H1 (cell line): ENCODE measurements at regions not wholly inside any gene's neighbourhood (a gene's known extent, or its start where the extent isn't known, plus 50 kb on each side); places are given as distances from the start of the nearest gene placed in this dataset.

Source experiments
- CTCF ChIP-seq, 3 experiments: IDR thresholded peaks; 1 replicate in 2 of 3; 2 replicates in 1 of 3; pipeline versions ENCODE4 v1.5.1 to v1.6.1; 2011; ENCODE audit warnings: low read length in 3 of 3, mild to moderate bottlenecking in 3 of 3, inconsistent platforms in 2 of 3, low read depth in 1 of 3, moderate library complexity in 1 of 3; ENCODE audit not compliant: insufficient read depth in 1 of 3; ENCODE audit errors: control extremely low read depth in 1 of 3
- EP300 ChIP-seq, 2 experiments: IDR thresholded peaks; 1 replicate in 1 of 2; 2 replicates in 1 of 2; pipeline ENCODE4 v1.6.1; 2011 to 2012; ENCODE audit warnings: low read depth in 2 of 2, low read length in 2 of 2, mild to moderate bottlenecking in 2 of 2, borderline replicate concordance in 1 of 2, inconsistent platforms in 1 of 2, moderate library complexity in 1 of 2
- FOSL1 ChIP-seq: IDR thresholded peaks from 2 replicates; pipeline ENCODE4 v1.6.1; 2011; ENCODE audit warnings: mild to moderate bottlenecking, low read depth, low read length, moderate library complexity; ENCODE audit not compliant: insufficient read depth
- MAFK ChIP-seq: IDR thresholded peaks from 2 replicates; pipeline ENCODE4 v1.6.1; 2012; ENCODE audit warnings: low read depth, mild to moderate bottlenecking, improper control_type of control experiment, low read length
- POU5F1 ChIP-seq: IDR thresholded peaks from 2 replicates; pipeline ENCODE4 v1.6.1; 2011; ENCODE audit warnings: low read depth, mild to moderate bottlenecking, low read length, moderate library complexity
- SAP30 ChIP-seq: fragments of 300-600 bp; sonication (generic); IDR thresholded peaks from 2 replicates; pipeline ENCODE4 v1.7.1; 2012; ENCODE audit warnings: low read length, moderate library complexity, mild to moderate bottlenecking, inconsistent platforms; ENCODE audit not compliant: insufficient read depth, insufficient replicate concordance
- SIRT6 ChIP-seq: IDR thresholded peaks from one replicate; pipeline ENCODE4 v1.7.1; 2012; ENCODE audit warnings: low read length, inconsistent platforms
- SIX5 ChIP-seq: IDR thresholded peaks from 2 replicates; pipeline ENCODE4 v1.6.1; 2011; ENCODE audit warnings: mild to moderate bottlenecking, low read depth, low read length
- SRF ChIP-seq: IDR thresholded peaks from 2 replicates; pipeline ENCODE4 v1.6.1; 2011; ENCODE audit warnings: mild to moderate bottlenecking, low read depth, low read length, moderate library complexity

DNA sequence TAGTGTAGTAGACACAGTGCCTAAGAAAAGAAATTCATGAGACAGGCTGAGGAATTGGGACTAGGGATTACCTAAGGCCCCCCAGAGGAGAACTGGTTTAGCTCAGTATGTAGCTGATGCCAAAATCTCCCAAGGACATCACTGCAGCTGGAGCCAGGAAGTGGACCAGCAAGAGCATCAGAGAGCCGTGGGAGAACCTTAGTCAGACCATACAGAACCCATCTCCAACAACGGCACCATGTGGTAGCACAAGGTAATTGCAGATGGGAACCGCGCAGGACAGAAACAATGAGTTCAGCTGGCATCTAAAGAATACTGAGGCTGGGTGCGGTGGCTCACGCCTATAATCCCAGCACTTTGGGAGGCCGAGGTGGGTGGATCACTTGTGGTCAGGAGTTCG, 81.7 kb downstream of the WNT5A start (continued):
- TF ChIP-seq MAFK (peak; percentile 23; the same call in 1 of the 2 replicates), POU5F1 (no peak), EP300 (IDR thresholded peaks at IDR 0.05; ENCODE audit: borderline replicate concordance in 1 of 2, low read depth in 2 of 2, low read length in 2 of 2) (no peak), SIRT6 (no peak), FOSL1 (no peak), SRF (no peak), SAP30 (no peak), SIX5 (no peak), CTCF (IDR thresholded peaks at IDR 0.05; ENCODE audit: control extremely low read depth in 1 of 3, insufficient read depth in 1 of 3, low read depth in 1 of 3, low read length in 3 of 3) (peak; percentile 84 to 89 (median 85))
